SK-N-SH (cell line): ENCODE measurements at regions not wholly inside any gene's neighbourhood (a gene's known extent, or its start where the extent isn't known, plus 50 kb on each side); places are given as distances from the start of the nearest gene placed in this dataset.

Experiments
- CTCF ChIA-PET: fragments of 300-600, 350-600 bp; formaldehyde crosslinking; extraction: SDS; loops from one replicate; lab custom pipeline; 2021; lab: Yijun Ruan, JAX
- POLR2A ChIA-PET: fragments of 350-600 bp; sonication (Branson Sonifier 250); formaldehyde crosslinking; extraction: SDS; loops from one replicate; lab custom pipeline; 2020; ENCODE audit warnings: antibody characterized with exemption, inconsistent platforms; lab: Yijun Ruan, JAX
- DNase-seq: peaks from one replicate; pipeline ENCODE4 v3.0.0; 2012
- H2AFZ ChIP-seq: fragments of 200-600 bp; sonication (generic); 2 replicates; pipeline ENCODE4 v1.8.1; 2016; ENCODE audit warnings: antibody characterized with exemption, mild to moderate bottlenecking, low read depth
- H3F3A ChIP-seq: fragments of 200-600 bp; sonication (generic); replicated peaks from 2 replicates; pipeline ENCODE3; 2016; ENCODE audit warnings: antibody characterized with exemption, mild to moderate bottlenecking; ENCODE audit not compliant: insufficient read depth
- H3K27ac ChIP-seq, 2 experiments: fragments of 200-500 bp in 1 of 2; fragments of 200-600 bp in 1 of 2; sonication (Bioruptor generic) in 1 of 2; sonication (generic), shearing (Covaris generic) in 1 of 2; 2 replicates each; pipeline versions ENCODE4 v1.5.1 to v1.6.1; 2014 to 2016; ENCODE audit warnings: low read depth in 2 of 2, inconsistent platforms in 1 of 2, low read length in 1 of 2, mild to moderate bottlenecking in 1 of 2, mixed read lengths in 1 of 2
- H3K27me3 ChIP-seq: fragments of 200-600 bp; sonication (generic), shearing (Covaris generic); 2 replicates; pipeline ENCODE4 v1.6.1; 2016; ENCODE audit warnings: mixed run types; ENCODE audit not compliant: insufficient read depth
- H3K36me3 ChIP-seq, 2 experiments: fragments of 200-500 bp in 1 of 2; fragments of 200-600 bp in 1 of 2; sonication (Bioruptor generic) in 1 of 2; sonication (generic) in 1 of 2; replicated peaks in 1 of 2; 2 replicates each; pipeline versions ENCODE3 to v1.5.1; 2014 to 2016; ENCODE audit warnings: low read length in 1 of 2, mild to moderate bottlenecking in 1 of 2; ENCODE audit not compliant: insufficient read depth in 2 of 2, control insufficient read depth in 1 of 2
- H3K4me1 ChIP-seq, 2 experiments: fragments of 200-500 bp in 1 of 2; fragments of 200-600 bp in 1 of 2; sonication (Bioruptor generic) in 1 of 2; sonication (generic), shearing (Covaris generic) in 1 of 2; 2 replicates each; pipeline versions ENCODE4 v1.5.1 to v1.6.1; 2014 to 2016; ENCODE audit warnings: low read depth in 1 of 2, low read length in 1 of 2, mixed run types in 1 of 2; ENCODE audit not compliant: insufficient read depth in 2 of 2, control insufficient read depth in 1 of 2
- H3K4me2 ChIP-seq: fragments of 200-600 bp; sonication (generic), shearing (Covaris generic); 2 replicates; pipeline ENCODE4 v1.6.1; 2017; ENCODE audit warnings: mixed run types
- H3K4me3 ChIP-seq, 2 experiments: fragments of 200-500 bp in 1 of 2; fragments of 200-600 bp in 1 of 2; sonication (Bioruptor generic) in 1 of 2; sonication (generic), shearing (Covaris generic) in 1 of 2; 2 replicates each; pipeline versions ENCODE4 v1.5.1 to v1.8.1; 2014 to 2016; ENCODE audit warnings: low read depth in 2 of 2, inconsistent platforms in 1 of 2, low read length in 1 of 2, mild to moderate bottlenecking in 1 of 2, mixed read lengths in 1 of 2, moderate library complexity in 1 of 2
- H3K79me2 ChIP-seq: fragments of 200-600 bp; sonication (generic); 2 replicates; pipeline ENCODE4 v1.8.1; 2017; ENCODE audit warnings: mild to moderate bottlenecking; ENCODE audit not compliant: insufficient read depth
- H3K9ac ChIP-seq: fragments of 200-600 bp; sonication (generic); 2 replicates; pipeline ENCODE4 v1.6.1; 2017; ENCODE audit warnings: mixed run types
- H3K9me2 ChIP-seq: fragments of 200-600 bp; sonication (generic); 2 replicates; pipeline ENCODE4 v1.6.1; 2017; ENCODE audit warnings: mixed run types
- H3K9me3 ChIP-seq: fragments of 200-600 bp; sonication (generic); 2 replicates; pipeline ENCODE4 v1.6.1; 2017; ENCODE audit warnings: mixed run types, mild to moderate bottlenecking, moderate library complexity
- H4K20me1 ChIP-seq: fragments of 200-600 bp; sonication (generic); 2 replicates; pipeline ENCODE4 v1.6.1; 2017; ENCODE audit warnings: mild to moderate bottlenecking, mixed run types; ENCODE audit not compliant: insufficient read depth
- CHD2 ChIP-seq: fragments of 150-350 bp; IDR thresholded peaks from 2 replicates; pipeline ENCODE4 v1.6.1; 2018; ENCODE audit warnings: low read length; ENCODE audit not compliant: partially characterized antibody
- CTCF ChIP-seq: fragments of 200-600 bp; sonication (generic); IDR thresholded peaks from 2 replicates; pipeline ENCODE4 v1.6.1; 2017; ENCODE audit warnings: antibody characterized with exemption, mild to moderate bottlenecking, moderate library complexity
- ELF1 ChIP-seq: IDR thresholded peaks from 2 replicates; pipeline ENCODE4 v1.4.0; 2012
- EZH2phosphoT487 ChIP-seq: fragments of 200-600 bp; sonication (generic); IDR thresholded peaks from 2 replicates; pipeline ENCODE4 v1.6.1; 2017; ENCODE audit warnings: low read depth, mixed run types, mild to moderate bottlenecking, antibody characterized with exemption, moderate library complexity, borderline replicate concordance
- FOSL2 ChIP-seq: IDR thresholded peaks from 2 replicates; pipeline ENCODE4 v1.4.0; 2012; ENCODE audit warnings: low read depth, mild to moderate bottlenecking, moderate library complexity, borderline replicate concordance
- FOXM1 ChIP-seq: IDR thresholded peaks from 2 replicates; pipeline ENCODE4 v1.4.0; 2012; ENCODE audit warnings: low read depth, mild to moderate bottlenecking
- JUND ChIP-seq: IDR thresholded peaks from 2 replicates; pipeline ENCODE4 v1.4.0; 2012
- MEF2A ChIP-seq: IDR thresholded peaks from 2 replicates; pipeline ENCODE4 v1.4.0; 2012; ENCODE audit warnings: low read depth, borderline replicate concordance
- MXI1 ChIP-seq: IDR thresholded peaks from 2 replicates; pipeline ENCODE4 v1.6.1; 2012; ENCODE audit warnings: mild to moderate bottlenecking, low read depth, low read length, improper control_type of control experiment
- NFIC ChIP-seq: IDR thresholded peaks from 2 replicates; pipeline ENCODE4 v1.4.0; 2012; ENCODE audit warnings: borderline replicate concordance
- POLR2AphosphoS5 ChIP-seq: IDR thresholded peaks from 2 replicates; pipeline ENCODE4 v1.6.1; 2012; ENCODE audit warnings: low read depth, low read length
- TEAD4 ChIP-seq: IDR thresholded peaks from 2 replicates; pipeline ENCODE4 v1.4.0; 2012; ENCODE audit warnings: mild to moderate bottlenecking, borderline replicate concordance; ENCODE audit not compliant: insufficient read depth
- YY1 ChIP-seq: IDR thresholded peaks from 2 replicates; pipeline ENCODE4 v1.4.0; 2012; ENCODE audit warnings: low read depth, mild to moderate bottlenecking
- ZBTB33 ChIP-seq: IDR thresholded peaks from 2 replicates; pipeline ENCODE4 v1.4.0; 2012; ENCODE audit warnings: low read depth, borderline replicate concordance
- WGBS: methylation state at CpG from one replicate; pipeline ENCODE4 v1.1.6; 2017; ENCODE audit warnings: low lambda C conversion rate; 5-methylcytosine and 5-hydroxymethylcytosine counted together

GRCh38 chr19:28940751-28941500 lies 272.0 kb downstream of the UQCRFS1 start:
- H4K20me1 ChIP-seq: no peaks in the 10 kb centered on the region
- WGBS: 5% methylated on average over 7 of the region's 7 CpGs
- H2AFZ ChIP-seq: no peak overlapping the region
- H3K4me2 ChIP-seq: peak overlapping the region; percentile 10; the same call in 1 of the 2 replicates
- CTCF ChIA-PET: no interaction called here
- H3F3A ChIP-seq: peaks cover 6% of the 10 kb centered on the region
- DNase-seq: no peak
- no peak overlapping the region for H3K9ac ChIP-seq
- H3K9me3 ChIP-seq: no peaks in the 10 kb centered on the region
- TF ChIP-seq CTCF (no peak), ELF1 (no peak), MEF2A (no peak), FOSL2 (0 out of 2 replicates have a peak, but pooled peaks have one; percentile 6), POLR2AphosphoS5 (no peak)
- POLR2A ChIA-PET: no interaction called here
- no peak overlapping the region for H3K4me3 ChIP-seq
- H3K4me1 ChIP-seq: no peaks in the 10 kb centered on the region
- no peaks in the 10 kb centered on the region for H3K36me3 ChIP-seq
- no peaks in the 10 kb centered on the region for H3K79me2 ChIP-seq
- no peaks in the 10 kb centered on the region for H3K9me2 ChIP-seq
- no peaks in the 10 kb centered on the region for H3K27me3 ChIP-seq
- H3K27ac ChIP-seq: peak overlapping the region in 1 of 2 experiments; percentile 40; a peak in 2 of 4 replicates

- no peaks in the 10 kb centered on the region for H3K4me1 ChIP-seq
- H3K4me2 ChIP-seq: no peak overlapping the region
- H3K79me2 ChIP-seq: no peaks in the 10 kb centered on the region
- no peaks in the 10 kb centered on the region for H3K27me3 ChIP-seq
- H3K27ac ChIP-seq: no peak overlapping the region
- CTCF ChIA-PET: no interaction called here
- H3K9me3 ChIP-seq: no peaks in the 10 kb centered on the region
- no peaks in the 10 kb centered on the region for H4K20me1 ChIP-seq
- no peak overlapping the region for H2AFZ ChIP-seq
- POLR2A ChIA-PET: no interaction called here
- no peaks in the 10 kb centered on the region for H3K36me3 ChIP-seq
- H3K9ac ChIP-seq: no peak overlapping the region
- TF ChIP-seq NFIC (no peak), JUND (no peak), FOXM1 (no peak), YY1 (no peak), CHD2 (no peak), MXI1 (no peak), ZBTB33 (no peak), EZH2phosphoT487 (no peak), TEAD4 (no peak)
- peaks cover 6% of the 10 kb centered on the region for H3F3A ChIP-seq
- H3K4me3 ChIP-seq: no peak overlapping the region
- H3K9me2 ChIP-seq: no peaks in the 10 kb centered on the region
- no peak for DNase-seq
Measured at GRCh38 chr19:28939236-28939635, 273.7 kb downstream of the UQCRFS1 start.
